ENCODE measurements at regions not wholly inside any gene's neighbourhood (a gene's known extent, or its start where the extent isn't known, plus 50 kb on each side); places are given as distances from the start of the nearest gene placed in this dataset.
"Not testable (repeated sequence)": the region's sequence is repeated elsewhere in the genome, so short reads cannot be mapped to it uniquely, and the experiment has no call there.

- Histone ChIP-seq H3K27me3 (ENCODE audit: control insufficient read depth, insufficient read depth, low read length) (no peaks in the 10 kb centered on the region), H3K27ac (ENCODE audit: low read depth, low read length) (no peak overlapping the region), H3K9me3 (ENCODE audit: control insufficient read depth, insufficient read depth, low read length) (no peaks in the 10 kb centered on the region), H3K4me3 (ENCODE audit: low read depth, low read length) (no peak overlapping the region)
- no peak for TF ChIP-seq CTCF (IDR thresholded peaks at IDR 0.05; ENCODE audit: low read depth, low read length)
- POLR2A ChIA-PET = interaction anchor here (1.2 kb wide), 1 partner anchor 14 kb away, joined by 3 read pairs; no protein-coding TSS in a partner anchor
- no peak for DNase-seq (ENCODE audit: low read depth, low spot score)
- CTCF ChIA-PET = interaction anchor here (0.8 to 3.3 kb wide), 2 partner anchors 42 to 114 kb away, joined by 3 to 14 read pairs; no protein-coding TSS in a partner anchor
These were observed 153.5 kb upstream of the HMGA2 start for GRCh38 chr12:65670775-65671174.

GRCh38 chr12:65672441-65672840, 151.8 kb upstream of the HMGA2 start:
- ChIA-PET CTCF (interaction anchor here (2.4 to 3.3 kb wide), 2 partner anchors 70 to 116 kb away, joined by 14 to 16 read pairs; no protein-coding TSS in a partner anchor), POLR2A (no interaction called here)
- Histone ChIP-seq H3K27me3 (ENCODE audit: control insufficient read depth, insufficient read depth, low read length) (no peaks in the 10 kb centered on the region), H3K9me3 (ENCODE audit: control insufficient read depth, insufficient read depth, low read length) (no peaks in the 10 kb centered on the region), H3K4me3 (ENCODE audit: low read depth, low read length) (no peak overlapping the region), H3K27ac (ENCODE audit: low read depth, low read length) (no peak overlapping the region)
- DNase-seq (ENCODE audit: low read depth, low spot score) = no peak
- TF ChIP-seq CTCF (IDR thresholded peaks at IDR 0.05; ENCODE audit: low read depth, low read length) = no peak

DNA sequence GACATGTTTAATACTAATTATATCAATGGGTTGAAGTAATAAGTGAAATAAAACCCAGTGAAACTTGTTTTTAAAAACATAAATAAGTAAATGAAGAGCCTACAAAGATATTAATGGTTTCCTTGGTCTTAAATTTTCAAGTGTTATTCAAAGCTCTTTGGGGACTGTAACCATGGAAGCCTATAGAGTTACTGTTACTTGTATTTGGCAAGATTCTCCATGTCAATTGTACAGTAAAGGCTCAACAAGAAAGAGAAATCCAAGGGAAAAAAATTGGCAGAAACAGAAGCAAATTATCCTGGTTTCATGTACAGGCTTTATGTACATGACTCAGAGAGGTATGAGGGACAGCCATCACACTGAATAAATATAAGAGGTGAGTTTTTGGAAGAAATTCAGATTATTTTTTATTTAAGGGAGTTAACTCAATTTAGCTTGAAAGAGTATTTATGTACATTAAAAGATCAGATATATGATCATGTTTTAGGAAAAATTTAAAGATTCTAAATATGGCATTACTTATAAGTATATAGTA, 151.1 kb upstream of the HMGA2 start:
- no peaks in the 10 kb centered on the region for H3K9me3 ChIP-seq (ENCODE audit: control insufficient read depth, insufficient read depth, low read length)
- no peak overlapping the region for H3K27ac ChIP-seq (ENCODE audit: low read depth, low read length)
- no peak for TF ChIP-seq CTCF (IDR thresholded peaks at IDR 0.05; ENCODE audit: low read depth, low read length)
- DNase-seq (ENCODE audit: low read depth, low spot score) = no peak
- ChIA-PET CTCF (interaction anchor here (2.4 to 3.3 kb wide), 2 partner anchors 71 to 117 kb away, joined by 14 to 16 read pairs; no protein-coding TSS in a partner anchor), POLR2A (no interaction called here)
- H3K4me3 ChIP-seq (ENCODE audit: low read depth, low read length) = no peak overlapping the region
- H3K27me3 ChIP-seq (ENCODE audit: control insufficient read depth, insufficient read depth, low read length) = no peaks in the 10 kb centered on the region

GRCh38 chr12:65673732-65674131, 150.6 kb upstream of the HMGA2 start:
- ChIA-PET POLR2A (no interaction called here), CTCF (interaction anchor here (2.4 to 3.3 kb wide), 2 partner anchors 71 to 117 kb away, joined by 14 to 16 read pairs; no protein-coding TSS in a partner anchor)
- TF ChIP-seq CTCF (IDR thresholded peaks at IDR 0.05; ENCODE audit: low read depth, low read length) = peak; percentile 29
- Histone ChIP-seq H3K27ac (ENCODE audit: low read depth, low read length) (no peak overlapping the region), H3K27me3 (ENCODE audit: control insufficient read depth, insufficient read depth, low read length) (no peaks in the 10 kb centered on the region), H3K9me3 (ENCODE audit: control insufficient read depth, insufficient read depth, low read length) (no peaks in the 10 kb centered on the region), H3K4me3 (ENCODE audit: low read depth, low read length) (no peak overlapping the region)
- no peak for DNase-seq (ENCODE audit: low read depth, low spot score)

- ChIA-PET CTCF (interaction anchor here (0.9 to 2.4 kb wide), 3 partner anchors 73 to 369 kb away, joined by 3 to 16 read pairs (median 5); no protein-coding TSS in a partner anchor), POLR2A (interaction anchor here (0.5 to 1.6 kb wide), 6 partner anchors 20 to 348 kb away, joined by 3 to 6 read pairs (median 6); no protein-coding TSS in a partner anchor)
- H3K27me3 ChIP-seq (ENCODE audit: control insufficient read depth, insufficient read depth, low read length) = no peaks in the 10 kb centered on the region
- H3K27ac ChIP-seq (ENCODE audit: low read depth, low read length) = no peak overlapping the region
- DNase-seq (ENCODE audit: low read depth, low spot score) = peak; percentile 56
- no peak overlapping the region for H3K4me3 ChIP-seq (ENCODE audit: low read depth, low read length)
- TF ChIP-seq CTCF (IDR thresholded peaks at IDR 0.05; ENCODE audit: low read depth, low read length) = no peak
- no peaks in the 10 kb centered on the region for H3K9me3 ChIP-seq (ENCODE audit: control insufficient read depth, insufficient read depth, low read length)
These were observed 149.1 kb upstream of the HMGA2 start for GRCh38 chr12:65675141-65675621.

GRCh38 chr12:65678172-65678571, 146.1 kb upstream of the HMGA2 start:
- CTCF ChIA-PET; H3K27me3 ChIP-seq (ENCODE audit: control insufficient read depth, insufficient read depth, low read length); H3K4me3 ChIP-seq (ENCODE audit: low read depth, low read length); H3K9me3 ChIP-seq (ENCODE audit: control insufficient read depth, insufficient read depth, low read length); DNase-seq (ENCODE audit: low read depth, low spot score); POLR2A ChIA-PET; H3K27ac ChIP-seq (ENCODE audit: low read depth, low read length): not testable (repeated sequence)
